ENCODE measurements at regions not wholly inside any gene's neighbourhood (a gene's known extent, or its start where the extent isn't known, plus 50 kb on each side); places are given as distances from the start of the nearest gene placed in this dataset.

GRCh38 chr6:84278321-84278998 is 51.0 kb upstream of the CEP162 start:
- TF ChIP-seq EZH2 (IDR thresholded peaks at IDR 0.05; ENCODE audit: borderline replicate concordance, low read depth, low read length, severe bottlenecking) (no peak), POLR2AphosphoS5 (IDR thresholded peaks at IDR 0.05; ENCODE audit: insufficient read depth, low read depth, low read length) (no peak), CTCF (IDR thresholded peaks at IDR 0.05; ENCODE audit: extremely low read depth in 1 of 2, insufficient read depth in 1 of 2, low read depth in 1 of 2, low read length in 2 of 2) (no peak), POLR2A (IDR thresholded peaks at IDR 0.05; ENCODE audit: low read depth, low read length) (no peak)
